ENCODE measurements at regions not wholly inside any gene's neighbourhood (a gene's known extent, or its start where the extent isn't known, plus 50 kb on each side); places are given as distances from the start of the nearest gene placed in this dataset.

- TF ChIP-seq CTCF (IDR thresholded peaks at IDR 0.05; ENCODE audit: unreplicated experiment): peak; percentile 91
- Mint-ChIP-seq H3K4me3 (ENCODE audit: unreplicated experiment) (no peak overlapping the region), H3K4me1 (ENCODE audit: unreplicated experiment) (no peaks in the 10 kb centered on the region), H3K36me3 (ENCODE audit: low read depth, unreplicated experiment) (no peaks in the 10 kb centered on the region), H3K9me3 (ENCODE audit: unreplicated experiment) (peaks cover 4% of the 10 kb centered on the region), H3K27ac (ENCODE audit: unreplicated experiment) (no peak overlapping the region), H3K27me3 (ENCODE audit: unreplicated experiment) (peaks cover 1% of the 10 kb centered on the region)
- DNase-seq (ENCODE audit: low spot score): peak; percentile 76
These were observed 417.1 kb downstream of the TMEM114 start for GRCh38 chr16:8173111-8173644.

- Mint-ChIP-seq H3K9me3 (ENCODE audit: unreplicated experiment) (peaks cover 4% of the 10 kb centered on the region), H3K36me3 (ENCODE audit: low read depth, unreplicated experiment) (no peaks in the 10 kb centered on the region)
These were observed 417.8 kb downstream of the TMEM114 start for GRCh38 chr16:8172551-8172950.

GRCh38 chr16:8168016-8168415, 422.3 kb downstream of the TMEM114 start:
- TF ChIP-seq CTCF (IDR thresholded peaks at IDR 0.05; ENCODE audit: unreplicated experiment): no peak
- H3K4me3 Mint-ChIP-seq (ENCODE audit: unreplicated experiment): no peak overlapping the region
- DNase-seq (ENCODE audit: low spot score): no peak
- H3K9me3 Mint-ChIP-seq (ENCODE audit: unreplicated experiment): peaks cover 4% of the 10 kb centered on the region
- no peaks in the 10 kb centered on the region for H3K36me3 Mint-ChIP-seq (ENCODE audit: low read depth, unreplicated experiment)
- H3K4me1 Mint-ChIP-seq (ENCODE audit: unreplicated experiment): no peaks in the 10 kb centered on the region
- H3K27ac Mint-ChIP-seq (ENCODE audit: unreplicated experiment): no peak overlapping the region
- H3K27me3 Mint-ChIP-seq (ENCODE audit: unreplicated experiment): peaks cover 1% of the 10 kb centered on the region

More at GRCh38 chr16:8172551-8172950, 417.8 kb downstream of the TMEM114 start:
- peaks cover 1% of the 10 kb centered on the region for H3K27me3 Mint-ChIP-seq (ENCODE audit: unreplicated experiment)
- no peak for DNase-seq (ENCODE audit: low spot score)
- no peak overlapping the region for H3K4me3 Mint-ChIP-seq (ENCODE audit: unreplicated experiment)
- no peak overlapping the region for H3K27ac Mint-ChIP-seq (ENCODE audit: unreplicated experiment)
- no peaks in the 10 kb centered on the region for H3K4me1 Mint-ChIP-seq (ENCODE audit: unreplicated experiment)
- TF ChIP-seq CTCF (IDR thresholded peaks at IDR 0.05; ENCODE audit: unreplicated experiment): no peak

- H3K4me1 Mint-ChIP-seq (ENCODE audit: unreplicated experiment): no peaks in the 10 kb centered on the region
- no peaks in the 10 kb centered on the region for H3K36me3 Mint-ChIP-seq (ENCODE audit: low read depth, unreplicated experiment)
- no peak overlapping the region for H3K4me3 Mint-ChIP-seq (ENCODE audit: unreplicated experiment)
- TF ChIP-seq CTCF (IDR thresholded peaks at IDR 0.05; ENCODE audit: unreplicated experiment): no peak
- H3K27ac Mint-ChIP-seq (ENCODE audit: unreplicated experiment): no peak overlapping the region
- peaks cover 4% of the 10 kb centered on the region for H3K9me3 Mint-ChIP-seq (ENCODE audit: unreplicated experiment)
- no peak for DNase-seq (ENCODE audit: low spot score)
- H3K27me3 Mint-ChIP-seq (ENCODE audit: unreplicated experiment): peaks cover 1% of the 10 kb centered on the region
These were observed 422.9 kb downstream of the TMEM114 start for GRCh38 chr16:8167436-8167835.

GRCh38 chr16:8158051-8158450, 432.3 kb downstream of the TMEM114 start:
- H3K36me3 Mint-ChIP-seq (ENCODE audit: low read depth, unreplicated experiment): peaks cover 4% of the 10 kb centered on the region
- no peak for DNase-seq (ENCODE audit: low spot score)
- H3K27ac Mint-ChIP-seq (ENCODE audit: unreplicated experiment): no peak overlapping the region
- H3K27me3 Mint-ChIP-seq (ENCODE audit: unreplicated experiment): no peaks in the 10 kb centered on the region
- no peak for TF ChIP-seq CTCF (IDR thresholded peaks at IDR 0.05; ENCODE audit: unreplicated experiment)
- peaks cover 16% of the 10 kb centered on the region for H3K9me3 Mint-ChIP-seq (ENCODE audit: unreplicated experiment)
- H3K4me3 Mint-ChIP-seq (ENCODE audit: unreplicated experiment): no peak overlapping the region
- no peaks in the 10 kb centered on the region for H3K4me1 Mint-ChIP-seq (ENCODE audit: unreplicated experiment)

Data from endothelial cell (in vitro differentiated cells).